ENCODE measurements at regions not wholly inside any gene's neighbourhood (a gene's known extent, or its start where the extent isn't known, plus 50 kb on each side); places are given as distances from the start of the nearest gene placed in this dataset.

- no peak overlapping the region for H3K4me3 ChIP-seq (ENCODE audit: low read depth, low read length)
- TF ChIP-seq CTCF (IDR thresholded peaks at IDR 0.05; ENCODE audit: borderline replicate concordance, insufficient read depth, low read depth, low read length), result no peak
These were observed 269.3 kb downstream of the BUD13 start for GRCh38 chr11:116503216-116504160.

DNA sequence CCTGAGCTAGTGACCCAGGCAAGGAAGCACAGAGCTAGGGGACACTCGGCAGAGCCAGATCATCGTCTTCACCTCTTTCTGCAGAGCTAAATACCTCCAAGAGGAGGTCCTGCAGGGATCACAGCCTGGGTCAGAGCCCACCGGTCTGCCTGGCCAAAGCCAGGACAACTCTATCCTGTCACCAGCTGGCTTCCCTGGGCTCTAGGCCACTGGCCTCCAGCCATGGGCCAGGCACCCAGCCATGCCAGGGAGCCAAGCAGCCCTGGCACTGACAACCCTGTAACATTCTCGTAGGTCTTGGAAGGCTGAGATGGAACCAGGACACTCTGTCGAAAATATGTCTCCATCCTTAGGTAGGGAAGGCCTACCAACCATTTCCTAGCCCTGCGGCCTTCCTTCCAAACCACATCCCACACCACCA lies 270.1 kb downstream of the BUD13 start:
- no peak overlapping the region for H3K4me3 ChIP-seq (ENCODE audit: low read depth, low read length)
- no peak for TF ChIP-seq CTCF (IDR thresholded peaks at IDR 0.05; ENCODE audit: borderline replicate concordance, insufficient read depth, low read depth, low read length)

GRCh38 chr11:116501728-116502127 lies 271.1 kb downstream of the BUD13 start:
- no peak for TF ChIP-seq CTCF (IDR thresholded peaks at IDR 0.05; ENCODE audit: borderline replicate concordance, insufficient read depth, low read depth, low read length)
- H3K4me3 ChIP-seq (ENCODE audit: low read depth, low read length), result no peak overlapping the region

DNA sequence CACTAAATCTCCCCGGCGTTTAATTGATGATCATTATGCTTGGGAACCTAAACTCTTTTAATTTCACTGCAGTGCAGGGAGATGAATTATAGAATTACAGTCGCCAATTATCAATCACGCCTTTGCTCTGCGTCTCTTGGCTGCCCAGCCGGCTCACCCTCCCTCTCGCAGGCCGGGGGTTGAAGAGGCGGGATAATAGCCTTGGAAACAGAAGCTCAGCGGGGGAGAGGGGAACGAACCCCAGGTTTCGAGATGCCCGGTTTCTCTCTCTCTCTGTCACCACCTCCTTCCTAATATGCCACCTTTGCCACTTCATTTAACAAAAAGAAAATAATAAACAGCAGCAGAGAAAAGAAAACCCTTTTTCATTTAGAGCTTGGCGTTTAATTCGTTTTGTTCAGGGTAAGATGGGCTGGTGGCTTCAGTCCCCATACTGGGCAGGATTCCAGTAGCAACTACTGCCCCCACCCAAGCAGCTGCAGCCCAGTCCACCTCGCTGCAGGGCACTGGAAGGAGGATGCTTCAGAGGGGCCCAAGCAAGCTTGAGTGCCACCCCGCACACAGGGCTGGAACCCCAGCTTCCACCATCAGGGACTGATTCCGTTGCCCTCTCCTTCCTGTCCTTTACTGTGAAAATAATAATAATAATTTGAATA lies 271.7 kb downstream of the BUD13 start:
- no peak overlapping the region for H3K4me3 ChIP-seq (ENCODE audit: low read depth, low read length)
- TF ChIP-seq CTCF (IDR thresholded peaks at IDR 0.05; ENCODE audit: borderline replicate concordance, insufficient read depth, low read depth, low read length), result no peak

DNA sequence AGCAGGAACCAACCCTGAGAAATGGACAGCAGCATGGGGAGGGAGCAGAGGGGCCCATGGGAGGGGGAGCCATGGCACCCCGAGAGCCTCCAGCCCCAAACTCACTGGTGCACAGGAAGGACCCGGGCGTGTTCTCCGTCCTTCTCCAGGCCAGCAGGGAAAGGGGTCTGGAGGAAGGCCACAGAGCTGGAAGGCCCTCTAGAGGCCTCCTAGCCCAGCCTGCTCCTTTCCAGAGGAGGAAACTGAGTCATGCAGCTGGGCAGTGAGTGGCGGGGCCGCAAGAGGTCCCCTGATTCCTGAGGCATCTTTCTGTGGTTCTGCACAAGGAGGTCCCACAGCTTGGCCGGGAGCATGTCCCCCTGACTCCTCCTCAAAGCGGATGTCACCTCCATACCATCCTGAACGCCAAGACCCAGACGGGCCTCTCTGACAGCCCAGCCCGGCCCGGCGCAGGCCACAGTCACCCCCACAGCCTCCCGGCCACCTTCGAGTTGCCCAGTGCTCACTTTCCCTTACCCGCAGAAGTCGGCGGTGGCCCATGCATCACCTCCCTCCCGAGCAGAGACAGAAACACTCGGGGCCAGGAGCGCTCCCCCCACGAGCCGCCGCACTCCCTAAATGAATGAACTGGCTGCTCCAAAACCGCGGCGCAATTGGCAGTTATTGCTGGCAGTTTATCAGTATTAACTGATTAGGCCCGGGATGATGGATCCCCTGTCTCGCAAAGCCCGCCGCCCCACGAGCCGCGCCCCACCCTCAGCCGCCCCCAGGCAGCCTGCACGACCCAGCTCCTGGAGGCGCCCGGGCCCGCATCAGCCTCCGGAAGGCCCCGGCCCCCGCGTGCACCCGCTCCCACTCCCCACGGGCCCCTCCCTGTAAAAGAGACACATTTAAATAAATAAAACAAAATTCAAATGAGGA lies 272.5 kb downstream of the BUD13 start:
- TF ChIP-seq CTCF (IDR thresholded peaks at IDR 0.05; ENCODE audit: borderline replicate concordance, insufficient read depth, low read depth, low read length), result no peak
- H3K4me3 ChIP-seq (ENCODE audit: low read depth, low read length), result no peak overlapping the region

DNA sequence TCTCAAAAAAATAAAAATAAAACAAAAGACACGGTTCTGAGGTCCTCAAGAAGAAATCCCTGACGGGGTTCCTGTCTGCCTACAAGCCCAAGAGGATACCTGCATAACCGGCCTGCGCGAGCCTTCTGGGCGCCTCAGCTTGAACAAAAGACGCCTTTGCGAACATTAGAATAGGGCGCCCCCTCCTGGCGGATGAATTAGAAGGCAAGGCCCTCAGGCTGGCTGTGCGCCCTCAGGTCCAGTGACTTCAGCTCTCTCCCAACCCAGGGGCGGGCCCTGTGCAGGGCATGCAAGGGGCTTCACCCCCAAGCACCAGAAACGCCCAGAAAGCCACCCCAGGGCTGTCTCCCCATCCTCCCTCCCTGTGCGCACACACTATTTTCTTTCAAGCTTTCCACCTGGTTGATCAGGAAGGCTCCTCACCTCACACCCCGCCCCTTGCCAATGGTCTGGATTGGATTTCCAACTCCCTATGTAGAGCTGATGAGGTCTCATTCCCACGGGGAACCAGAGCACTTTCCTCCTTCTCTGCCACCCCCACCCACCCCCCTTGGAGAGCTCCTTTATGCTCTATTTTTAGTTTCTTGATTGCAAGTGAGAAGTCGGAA lies 273.3 kb downstream of the BUD13 start:
- no peak overlapping the region for H3K4me3 ChIP-seq (ENCODE audit: low read depth, low read length)
- peak; percentile 64 for TF ChIP-seq CTCF (IDR thresholded peaks at IDR 0.05; ENCODE audit: borderline replicate concordance, insufficient read depth, low read depth, low read length)

All from GM12875 (cell line).